ENCODE measurements at regions not wholly inside any gene's neighbourhood (a gene's known extent, or its start where the extent isn't known, plus 50 kb on each side); places are given as distances from the start of the nearest gene placed in this dataset.

DNA sequence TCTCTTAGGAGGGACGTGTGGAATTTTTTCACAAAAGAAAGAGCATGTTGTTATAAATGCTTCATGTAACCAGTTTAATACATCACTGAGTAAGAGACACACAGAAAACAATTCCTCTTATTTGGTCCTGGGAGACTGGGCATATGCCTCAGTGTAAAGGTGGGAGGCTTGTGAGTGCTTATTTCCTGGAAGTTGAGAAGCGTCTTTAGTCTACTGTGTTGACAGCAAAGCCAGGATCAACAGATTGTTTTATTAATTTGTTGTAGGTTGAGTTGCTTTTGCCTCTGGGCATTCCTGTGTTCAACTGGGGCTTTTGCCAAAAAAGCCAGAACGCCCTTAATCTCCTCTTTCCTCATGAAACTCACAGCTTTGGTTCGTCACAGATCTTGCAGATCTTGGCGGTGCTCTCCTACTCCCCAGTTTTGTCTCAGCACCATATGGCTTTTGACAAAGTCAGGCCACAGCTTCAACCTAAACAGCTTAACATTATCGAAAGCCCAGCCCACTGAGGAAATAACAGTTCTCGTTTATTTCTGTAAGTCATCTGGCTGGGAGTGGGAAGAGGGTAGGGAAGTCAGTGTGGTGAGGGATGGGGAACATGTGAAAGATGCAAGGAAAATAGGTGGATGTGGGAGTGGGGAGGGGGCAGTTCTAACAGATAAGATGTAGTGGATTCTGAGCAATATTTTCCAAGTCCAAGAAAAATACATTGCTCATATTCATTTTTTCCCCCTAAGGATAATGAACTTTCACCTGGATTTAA is 227.2 kb downstream of the DACT1 start:
- TF ChIP-seq GATA3 (IDR thresholded peaks at IDR 0.05; ENCODE audit: low read depth, low read length) (no peak), GATA2 (IDR thresholded peaks at IDR 0.05; ENCODE audit: low read depth, low read length) (peak; percentile 52; the same call in 1 of the 2 replicates)

DNA sequence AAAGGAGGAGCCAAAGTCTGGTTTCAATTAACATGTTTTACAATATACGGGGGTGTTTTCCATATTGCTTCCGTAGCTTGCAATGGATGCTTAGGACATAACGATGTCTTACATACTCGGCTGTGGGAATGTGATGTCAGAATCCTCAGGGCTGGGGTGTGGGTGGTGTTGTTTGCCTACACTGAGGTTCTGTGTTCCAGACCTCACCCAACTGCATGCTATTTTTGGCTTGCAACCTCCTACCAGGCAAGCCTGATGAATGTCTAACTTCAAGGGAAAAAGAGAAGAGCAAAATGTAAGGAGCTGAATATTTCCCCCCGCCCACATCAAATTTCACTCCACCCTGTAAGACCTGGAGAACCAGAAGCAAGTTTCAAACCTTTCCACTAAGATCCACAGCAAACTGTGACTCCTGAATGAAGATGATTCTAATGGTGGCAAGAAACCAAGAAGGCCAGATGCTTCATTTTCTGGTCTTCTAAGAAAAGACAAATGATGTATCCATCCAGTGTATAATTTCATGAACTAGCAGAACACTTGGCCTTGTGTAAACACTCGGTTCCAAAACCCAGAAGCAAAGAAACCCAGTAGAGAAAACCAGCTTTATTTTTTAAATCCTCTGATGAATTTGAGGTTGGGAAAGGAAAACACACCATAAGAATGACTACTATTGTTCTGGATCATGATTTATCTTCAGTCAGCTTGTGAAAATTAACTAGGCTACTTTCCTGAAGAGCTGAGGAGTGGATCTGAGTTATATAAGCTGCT is 227.9 kb downstream of the DACT1 start:
- TF ChIP-seq GATA2 (IDR thresholded peaks at IDR 0.05; ENCODE audit: low read depth, low read length) (no peak), GATA3 (IDR thresholded peaks at IDR 0.05; ENCODE audit: low read depth, low read length) (no peak)

DNA sequence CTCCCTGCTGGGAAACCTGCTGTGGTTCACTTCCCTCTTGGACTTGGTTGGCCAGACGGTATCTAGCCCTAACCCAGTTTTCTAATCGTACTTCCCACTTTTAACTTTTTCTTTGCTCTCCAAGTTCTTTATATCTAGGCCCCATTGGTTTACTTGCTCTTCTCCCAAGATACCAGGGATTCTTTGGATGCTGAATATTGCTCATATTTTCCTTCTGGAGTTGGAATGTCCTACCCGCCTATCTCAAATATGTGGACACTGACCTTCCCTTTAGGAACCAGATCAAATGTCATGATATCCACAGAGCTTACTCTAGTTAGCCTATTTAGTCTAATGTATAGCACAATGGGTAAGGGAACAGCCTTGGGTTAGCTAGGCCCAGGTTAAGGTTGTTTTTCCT is 228.6 kb downstream of the DACT1 start:
- no peak for TF ChIP-seq GATA3 (IDR thresholded peaks at IDR 0.05; ENCODE audit: low read depth, low read length)
- TF ChIP-seq GATA2 (IDR thresholded peaks at IDR 0.05; ENCODE audit: low read depth, low read length), result no peak

DNA sequence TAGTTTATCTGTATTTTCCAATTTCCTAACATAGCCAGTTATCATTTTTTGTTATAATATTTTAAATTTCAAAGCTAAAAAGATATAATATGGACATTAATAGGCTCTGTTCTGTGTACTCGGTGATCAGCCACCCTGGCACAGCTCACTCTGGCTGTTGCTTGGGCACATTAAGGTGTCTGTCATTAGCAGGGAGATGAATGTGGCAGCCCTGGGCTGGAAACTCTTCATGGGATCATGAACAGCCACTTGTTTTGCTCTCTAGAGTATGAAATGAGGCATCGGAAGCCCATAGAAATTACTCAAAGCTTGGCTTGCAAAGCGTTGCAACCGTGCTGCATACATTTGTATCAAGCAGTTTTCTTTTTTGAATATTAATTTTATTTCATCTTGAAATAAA is 233.2 kb downstream of the DACT1 start:
- no peak for TF ChIP-seq GATA2 (IDR thresholded peaks at IDR 0.05; ENCODE audit: low read depth, low read length)

DNA sequence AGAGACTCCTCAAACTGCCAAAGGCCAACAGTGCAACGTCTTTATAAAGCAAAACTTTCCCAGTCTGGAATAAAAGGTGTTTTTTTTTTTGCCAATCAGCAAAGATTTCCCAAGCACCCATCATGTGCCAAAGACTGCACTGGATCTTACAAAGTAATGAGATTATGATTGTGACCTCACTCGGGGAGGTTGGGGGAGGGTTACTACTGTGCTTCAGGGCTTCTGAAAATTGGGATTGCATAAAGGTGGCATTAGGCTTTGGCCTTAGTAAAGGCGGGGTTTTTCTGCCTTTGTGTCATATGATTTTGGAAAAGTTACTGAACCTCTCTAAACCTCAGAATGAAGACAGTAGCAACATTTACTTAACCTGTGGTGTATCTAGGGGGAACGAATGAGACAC is 233.8 kb downstream of the DACT1 start:
- TF ChIP-seq GATA2 (IDR thresholded peaks at IDR 0.05; ENCODE audit: low read depth, low read length), result no peak
- no peak for TF ChIP-seq GATA3 (IDR thresholded peaks at IDR 0.05; ENCODE audit: low read depth, low read length)

DNA sequence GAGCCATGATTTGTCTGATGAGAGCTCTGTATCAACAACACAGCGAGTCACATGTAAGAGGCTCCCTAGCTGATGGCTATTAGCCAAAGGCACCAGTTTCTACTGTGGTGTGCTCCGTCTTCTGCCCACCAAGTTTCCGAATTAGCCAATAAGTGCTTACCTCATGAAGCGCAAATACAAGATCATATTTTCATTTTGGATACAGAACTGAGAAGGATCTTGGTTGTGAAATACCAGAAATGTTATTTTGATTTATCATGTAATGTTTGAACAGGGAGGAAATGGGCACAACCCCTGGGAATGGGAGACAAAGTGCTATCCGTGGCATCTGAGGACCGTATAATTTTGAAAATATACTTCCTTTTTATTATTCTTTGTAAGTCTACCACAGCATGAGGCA is 234.3 kb downstream of the DACT1 start:
- TF ChIP-seq GATA2 (IDR thresholded peaks at IDR 0.05; ENCODE audit: low read depth, low read length) (no peak), GATA3 (IDR thresholded peaks at IDR 0.05; ENCODE audit: low read depth, low read length) (no peak)

DNA sequence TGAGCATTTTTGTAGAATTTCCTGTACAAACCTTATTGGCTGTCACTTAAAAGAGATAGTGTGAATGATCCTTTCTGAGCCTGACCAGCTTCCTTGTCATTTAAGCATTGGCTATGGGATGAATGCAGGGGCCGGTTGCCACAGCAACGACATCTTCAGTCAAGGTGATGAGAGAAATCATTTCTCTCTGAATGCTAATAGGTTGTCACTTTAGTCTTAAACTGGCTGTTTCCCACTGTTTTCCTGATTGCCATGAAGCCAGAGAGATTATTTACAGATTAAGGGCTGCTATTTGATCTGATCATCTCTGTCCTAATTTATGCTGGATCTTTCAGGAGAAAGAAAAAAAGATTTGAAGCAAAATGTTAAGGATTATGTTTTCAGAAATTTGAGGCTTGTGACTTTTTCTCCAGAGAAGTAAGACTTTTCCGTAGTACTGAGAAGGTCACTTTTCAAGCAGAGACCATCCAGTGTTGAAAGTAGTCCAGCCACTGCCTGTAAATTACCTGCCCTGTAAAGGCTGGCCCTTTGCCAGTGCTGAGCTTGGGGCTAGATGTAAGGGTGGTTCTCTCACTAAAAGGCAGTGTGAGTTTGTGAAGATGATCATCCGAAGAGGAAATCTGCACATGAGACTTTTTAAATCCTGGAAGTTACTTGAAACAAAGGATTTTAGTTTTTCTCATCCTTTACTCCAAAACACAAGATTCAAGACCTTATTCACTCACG is 235.6 kb downstream of the DACT1 start:
- no peak for TF ChIP-seq GATA2 (IDR thresholded peaks at IDR 0.05; ENCODE audit: low read depth, low read length)
- TF ChIP-seq GATA3 (IDR thresholded peaks at IDR 0.05; ENCODE audit: low read depth, low read length), result no peak

DNA sequence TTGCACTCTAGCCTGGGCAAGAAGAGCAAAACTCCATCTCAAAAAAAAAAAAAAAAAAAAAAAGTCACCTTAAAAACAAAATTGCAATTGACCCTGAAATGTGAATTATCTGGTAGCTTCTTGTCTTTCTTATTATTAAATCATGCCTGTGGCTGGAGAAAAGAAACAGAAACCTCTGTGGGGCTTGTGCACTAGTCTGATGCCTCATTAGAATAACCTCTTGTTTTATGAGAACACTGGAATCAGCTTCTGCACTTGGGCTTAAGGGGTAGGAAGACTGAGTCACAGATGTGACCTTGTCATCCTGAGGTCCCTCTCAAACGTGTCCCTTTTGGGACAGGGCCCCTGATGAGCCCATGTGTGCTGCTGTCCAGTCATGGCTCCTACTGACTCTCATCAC is 237.9 kb downstream of the DACT1 start:
- no peak for TF ChIP-seq GATA3 (IDR thresholded peaks at IDR 0.05; ENCODE audit: low read depth, low read length)
- no peak for TF ChIP-seq GATA2 (IDR thresholded peaks at IDR 0.05; ENCODE audit: low read depth, low read length)

DNA sequence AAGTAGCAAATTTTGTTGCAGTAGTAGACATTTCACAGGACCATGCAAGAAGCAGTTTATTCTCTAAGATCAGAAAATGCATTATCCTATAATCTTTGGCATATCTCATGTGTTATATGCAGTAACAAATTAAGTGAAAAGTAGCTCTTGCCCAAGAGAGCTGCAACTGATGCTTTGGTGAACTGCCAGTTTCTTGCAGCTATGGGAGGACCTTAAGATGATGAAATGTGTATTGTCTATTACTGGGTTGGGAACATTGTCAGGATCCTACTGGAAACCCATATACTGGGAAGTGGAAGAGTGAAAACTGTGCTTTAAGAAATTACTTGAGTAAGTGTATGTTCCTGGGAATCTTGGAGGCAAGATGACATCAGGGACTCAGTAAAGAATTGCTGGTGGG is 238.8 kb downstream of the DACT1 start:
- TF ChIP-seq GATA3 (IDR thresholded peaks at IDR 0.05; ENCODE audit: low read depth, low read length), result no peak
- no peak for TF ChIP-seq GATA2 (IDR thresholded peaks at IDR 0.05; ENCODE audit: low read depth, low read length)

DNA sequence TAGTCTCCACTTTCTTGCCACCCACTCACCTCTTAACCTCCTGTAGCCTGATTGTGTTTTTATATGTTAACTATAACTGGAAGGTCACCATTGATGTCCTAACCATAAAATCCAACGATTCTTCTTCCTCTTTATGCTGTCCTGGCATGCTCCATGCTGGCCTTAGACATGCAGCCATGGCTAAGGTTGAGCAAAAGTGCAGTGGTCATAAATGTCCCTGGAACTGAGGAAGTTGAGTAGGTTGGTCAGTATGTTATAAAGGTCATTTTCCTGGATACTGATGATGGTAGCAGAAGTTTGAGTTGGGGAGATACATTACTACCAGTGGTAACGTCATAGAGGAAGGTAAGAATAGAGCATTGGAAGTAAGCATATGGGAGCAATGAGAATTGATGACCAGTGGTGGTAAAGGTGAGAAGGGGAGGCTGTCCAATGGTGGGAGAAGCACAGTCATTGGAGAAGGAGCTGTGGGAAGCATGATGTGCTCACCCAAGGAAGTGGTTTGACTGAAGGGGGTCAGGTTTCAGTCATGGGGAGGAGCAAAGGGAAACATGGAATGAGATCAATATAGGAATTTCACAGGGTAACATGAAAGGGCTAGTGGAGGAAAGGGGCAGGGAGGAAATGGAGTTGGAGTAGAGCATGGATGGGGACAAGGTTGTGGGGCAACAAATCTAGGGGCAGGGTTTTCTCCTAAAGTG is 240.8 kb downstream of the DACT1 start:
- no peak for TF ChIP-seq GATA2 (IDR thresholded peaks at IDR 0.05; ENCODE audit: low read depth, low read length)
- TF ChIP-seq GATA3 (IDR thresholded peaks at IDR 0.05; ENCODE audit: low read depth, low read length), result no peak

DNA sequence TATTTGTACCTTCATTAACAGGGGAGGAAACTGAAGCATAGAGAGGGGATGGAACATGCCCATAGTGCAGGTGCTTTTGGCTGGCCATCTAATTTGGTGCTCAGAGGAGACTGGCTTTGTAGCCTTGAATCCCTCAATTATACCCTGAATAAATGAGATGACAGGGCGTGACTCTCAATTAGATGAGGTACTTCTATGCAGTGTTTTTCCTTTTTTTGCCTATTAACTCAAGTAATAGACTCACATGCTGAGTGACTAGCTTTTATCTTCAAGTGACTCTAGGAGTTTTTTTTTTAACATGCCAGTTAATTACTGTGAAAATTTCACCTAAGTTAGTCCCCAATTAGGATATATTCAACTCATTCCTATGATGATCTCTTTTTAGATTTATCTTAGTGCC is 243.7 kb downstream of the DACT1 start:
- no peak for TF ChIP-seq GATA3 (IDR thresholded peaks at IDR 0.05; ENCODE audit: low read depth, low read length)
- no peak for TF ChIP-seq GATA2 (IDR thresholded peaks at IDR 0.05; ENCODE audit: low read depth, low read length)

DNA sequence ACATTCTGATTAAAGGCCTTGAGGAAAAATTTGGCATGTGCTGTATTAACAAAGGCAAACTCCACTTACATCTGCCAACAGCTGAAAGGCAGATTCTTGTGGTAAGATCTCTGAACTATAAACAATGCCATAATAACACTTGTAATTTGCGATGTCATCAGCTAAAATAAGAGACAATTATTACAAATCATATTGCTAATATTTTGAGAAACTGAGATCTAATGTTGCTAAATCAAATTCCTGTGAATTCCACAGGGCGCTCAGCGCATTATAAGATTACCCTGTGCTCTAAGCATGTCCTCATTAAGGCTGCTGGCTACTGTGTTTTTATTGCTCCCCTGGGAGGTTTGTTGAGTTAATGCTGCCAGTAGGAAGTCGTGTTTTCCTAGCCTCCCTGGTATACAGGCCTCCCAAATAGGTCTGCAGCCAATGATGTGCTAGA is 244.8 kb downstream of the DACT1 start:
- TF ChIP-seq GATA2 (IDR thresholded peaks at IDR 0.05; ENCODE audit: low read depth, low read length) (no peak), GATA3 (IDR thresholded peaks at IDR 0.05; ENCODE audit: low read depth, low read length) (no peak)

DNA sequence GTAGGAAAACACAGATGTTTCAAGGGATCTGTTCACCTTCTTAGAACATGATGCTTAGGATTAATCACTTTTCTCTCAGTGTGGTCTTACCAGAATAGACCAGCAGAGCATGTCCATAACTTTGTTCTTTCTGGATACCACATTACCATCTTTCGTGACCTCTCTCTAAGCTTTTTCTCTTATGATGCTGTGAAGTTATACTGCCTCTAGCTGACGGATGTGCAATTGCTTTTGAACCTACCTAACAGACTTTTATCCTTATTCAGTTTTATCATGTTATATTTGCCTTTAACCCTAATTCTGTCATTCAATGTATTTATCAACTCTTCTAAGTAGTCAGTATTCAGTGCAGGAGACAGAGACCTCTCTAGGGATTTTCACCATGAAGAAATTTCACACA is 246.7 kb downstream of the DACT1 start:
- TF ChIP-seq GATA2 (IDR thresholded peaks at IDR 0.05; ENCODE audit: low read depth, low read length) (no peak), GATA3 (IDR thresholded peaks at IDR 0.05; ENCODE audit: low read depth, low read length) (no peak)

DNA sequence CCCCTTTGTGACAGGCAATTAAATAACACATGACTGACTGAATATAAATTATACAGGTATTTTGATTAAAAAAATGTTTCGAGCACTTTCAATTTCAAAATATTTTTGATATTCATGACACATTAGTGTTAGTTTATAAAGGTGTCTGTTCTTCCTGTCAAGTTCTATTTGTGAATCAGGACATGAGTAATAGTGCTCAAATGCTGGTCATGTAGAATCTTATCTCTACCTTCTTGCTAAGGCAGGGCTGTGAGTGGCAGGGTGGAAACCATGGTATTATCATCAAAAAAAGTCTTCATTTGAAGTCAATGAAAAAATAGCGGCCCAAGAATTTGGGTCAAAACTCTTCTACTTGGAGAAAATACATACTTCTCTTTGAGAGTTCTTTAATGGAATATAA is 250.2 kb downstream of the DACT1 start:
- TF ChIP-seq GATA3 (IDR thresholded peaks at IDR 0.05; ENCODE audit: low read depth, low read length), result no peak
- no peak for TF ChIP-seq GATA2 (IDR thresholded peaks at IDR 0.05; ENCODE audit: low read depth, low read length)
